Left renal cortex interstitium (tissue), 4 donors: ENCODE measurements at regions not wholly inside any gene's neighbourhood (a gene's known extent, or its start where the extent isn't known, plus 50 kb on each side); places are given as distances from the start of the nearest gene placed in this dataset.
A peak's percentile ranks its signal among the peaks of the same experiment; 100 is the strongest.

Source experiments
- DNase-seq, 4 donors: peaks; one replicate each; pipeline ENCODE4 v3.0.0-alpha.2; 2013; ENCODE audit warnings: low read depth in 4 of 4, low spot score in 2 of 4, missing footprints in 1 of 4

DNA sequence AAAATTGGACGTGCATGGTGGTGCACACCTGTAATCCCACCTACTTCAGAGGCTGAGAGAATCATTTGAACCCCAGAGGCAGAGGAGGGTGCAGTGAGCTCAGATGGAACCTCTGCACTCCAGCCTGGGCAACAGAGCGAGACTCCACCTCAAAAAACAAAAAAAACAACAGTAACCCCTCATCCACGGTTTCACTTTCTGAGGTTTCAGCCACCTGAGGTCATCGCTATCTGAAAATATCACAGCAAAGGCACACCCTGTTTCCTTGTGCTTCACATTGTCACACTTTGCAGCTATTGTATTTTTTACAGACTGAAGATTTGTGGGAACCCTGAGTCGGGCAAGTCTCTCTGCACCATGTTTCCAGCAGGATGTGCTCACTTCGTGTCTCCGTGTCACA, 54.1 kb upstream of the FOXQ1 start:
- DNase-seq = no peak

GRCh38 chr6:1256435-1257008, 55.4 kb upstream of the FOXQ1 start:
- no peak for DNase-seq

GRCh38 chr6:1255636-1256365, 56.1 kb upstream of the FOXQ1 start:
- no peak for DNase-seq

DNA sequence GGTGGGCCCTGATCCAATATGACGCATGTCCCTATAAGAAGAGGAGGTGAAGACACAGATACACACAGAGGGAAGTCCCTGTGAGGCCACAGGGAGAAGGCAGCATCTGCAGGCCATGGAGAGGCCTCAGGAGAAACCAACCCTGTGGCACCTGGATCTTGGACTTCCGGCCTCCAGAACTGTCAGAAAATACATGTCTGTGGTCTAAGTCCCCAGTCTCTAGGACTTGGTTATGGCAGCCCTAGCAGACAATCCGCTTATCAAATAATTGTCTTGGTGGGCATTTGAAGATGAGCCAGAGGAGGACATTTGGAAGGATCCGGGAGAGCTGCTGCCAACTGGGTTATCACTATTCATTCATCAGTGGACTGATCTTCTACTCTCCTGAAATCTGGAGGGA, 57.6 kb upstream of the FOXQ1 start:
- no peak for DNase-seq

DNA sequence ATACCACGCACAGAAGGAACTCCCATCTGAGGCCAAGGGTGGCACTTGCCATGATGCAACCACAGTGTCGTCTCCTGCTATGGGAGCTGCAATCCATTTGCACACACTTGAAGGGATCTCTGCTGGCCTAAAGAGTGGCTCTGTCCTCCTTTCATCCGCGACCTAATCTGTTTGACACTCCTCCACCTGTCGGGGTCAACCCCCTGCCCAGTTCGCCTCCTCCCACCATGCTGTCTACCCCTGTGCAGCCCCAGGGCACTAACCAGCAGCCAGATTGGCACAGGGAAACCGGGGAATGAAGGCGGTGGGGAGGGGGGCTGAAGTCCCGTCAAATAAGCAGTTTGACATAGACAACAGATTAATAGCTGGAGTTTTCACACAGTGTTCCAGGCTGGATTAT, 58.1 kb upstream of the FOXQ1 start:
- DNase-seq = no peak

- no peak for DNase-seq
Observed at GRCh38 chr6:1251198-1252155, 60.4 kb upstream of the FOXQ1 start.

DNA sequence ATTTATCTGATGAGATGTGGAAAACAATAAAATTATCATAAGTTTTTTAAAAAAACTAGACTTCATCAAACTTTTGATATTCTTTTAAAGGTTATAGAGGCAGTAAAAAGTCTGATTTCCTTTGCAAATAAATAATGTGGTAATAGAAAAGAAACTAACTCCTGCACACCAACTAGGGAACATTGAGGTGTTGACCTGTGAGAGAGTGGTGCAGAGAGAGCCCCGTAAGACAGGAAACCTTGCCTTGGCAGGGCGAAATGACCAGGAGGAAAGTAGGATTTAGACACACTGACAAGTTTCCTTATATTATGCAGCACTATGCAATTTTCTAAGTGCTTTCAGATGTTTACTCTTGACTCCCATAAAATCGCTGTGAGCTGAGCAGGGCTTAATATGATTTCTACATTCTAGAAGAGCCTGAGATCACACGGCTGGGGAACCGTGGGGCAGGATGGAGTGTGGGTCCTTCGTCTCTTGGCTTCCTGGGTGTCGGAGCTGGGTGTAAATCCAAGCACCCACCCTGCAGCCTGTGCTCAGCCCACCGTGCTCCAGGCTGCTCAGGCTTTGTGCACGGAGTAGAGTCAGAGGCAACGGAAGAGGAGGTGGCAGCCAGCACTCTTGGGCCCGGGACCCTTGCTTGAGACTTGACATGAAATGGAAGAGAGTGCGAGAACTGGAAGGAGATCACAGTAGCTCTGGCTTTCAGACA, 61.3 kb upstream of the FOXQ1 start:
- no peak for DNase-seq

GRCh38 chr6:1247894-1248293, 64.0 kb upstream of the FOXQ1 start:
- DNase-seq = no peak

- no peak for DNase-seq
Observed at GRCh38 chr6:1247056-1247455, 64.8 kb upstream of the FOXQ1 start.

- peak in 2 of 4 donors; percentile 10 to 19 for DNase-seq
Observed at GRCh38 chr6:1244941-1245340, 67.0 kb upstream of the FOXQ1 start.

DNA sequence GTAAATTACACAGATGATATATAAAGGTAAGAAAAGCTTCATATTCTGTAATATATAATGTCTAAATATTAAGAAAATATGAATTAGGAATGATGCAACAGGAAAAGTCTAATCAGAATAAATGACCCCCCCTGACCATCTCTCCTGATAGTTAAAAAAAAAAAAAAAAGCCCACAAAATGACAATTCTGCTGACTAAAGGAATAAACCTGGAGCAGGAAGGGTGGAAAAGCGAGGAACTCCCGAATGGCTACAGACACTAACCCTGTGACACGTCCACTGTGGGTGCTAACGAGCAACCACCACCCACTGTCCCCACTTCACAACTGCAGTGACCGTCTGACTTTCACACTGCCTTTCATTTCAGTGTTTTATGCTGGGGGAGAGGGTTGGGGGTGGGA, 67.6 kb upstream of the FOXQ1 start:
- no peak for DNase-seq

DNA sequence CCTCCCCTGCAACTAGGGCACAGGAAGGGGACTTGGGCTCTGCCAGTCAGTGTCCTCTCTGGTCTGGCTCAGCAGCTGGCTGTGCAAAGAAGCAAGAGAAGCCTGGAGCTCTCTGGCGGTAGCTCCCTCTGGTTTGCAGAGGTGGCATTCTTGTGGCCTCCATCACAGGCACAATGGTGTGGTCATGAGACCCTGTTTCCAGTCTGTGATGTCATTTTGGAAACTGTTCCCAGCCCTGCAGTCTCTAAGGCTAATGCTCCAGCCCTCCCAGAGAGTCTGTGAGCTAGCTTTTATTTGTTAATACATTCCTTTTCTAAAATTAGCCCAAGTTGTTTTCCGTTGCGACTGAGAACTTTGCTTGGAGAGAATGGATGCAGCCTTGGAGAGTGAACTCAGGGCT, 69.5 kb upstream of the FOXQ1 start:
- no peak for DNase-seq

DNA sequence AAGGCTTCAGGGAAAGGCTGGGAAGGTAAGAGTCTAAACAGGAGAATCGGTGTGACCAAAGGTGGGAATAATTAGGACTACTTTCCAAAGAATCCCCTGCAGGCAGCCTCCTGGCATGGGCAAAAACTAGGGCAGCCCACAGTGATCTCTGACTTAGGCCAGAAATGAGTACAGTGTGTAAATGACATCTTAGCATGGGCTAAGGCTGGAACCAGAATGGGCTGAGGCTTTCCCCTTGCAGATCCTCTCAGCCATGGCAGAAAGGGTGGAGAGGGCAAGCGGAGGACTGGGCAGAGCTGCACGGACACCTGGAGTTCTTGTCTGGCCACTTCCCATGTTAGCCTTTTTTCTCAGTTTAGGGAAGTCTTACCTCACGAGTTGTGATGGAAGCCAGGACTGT, 69.9 kb upstream of the FOXQ1 start:
- DNase-seq = no peak

DNA sequence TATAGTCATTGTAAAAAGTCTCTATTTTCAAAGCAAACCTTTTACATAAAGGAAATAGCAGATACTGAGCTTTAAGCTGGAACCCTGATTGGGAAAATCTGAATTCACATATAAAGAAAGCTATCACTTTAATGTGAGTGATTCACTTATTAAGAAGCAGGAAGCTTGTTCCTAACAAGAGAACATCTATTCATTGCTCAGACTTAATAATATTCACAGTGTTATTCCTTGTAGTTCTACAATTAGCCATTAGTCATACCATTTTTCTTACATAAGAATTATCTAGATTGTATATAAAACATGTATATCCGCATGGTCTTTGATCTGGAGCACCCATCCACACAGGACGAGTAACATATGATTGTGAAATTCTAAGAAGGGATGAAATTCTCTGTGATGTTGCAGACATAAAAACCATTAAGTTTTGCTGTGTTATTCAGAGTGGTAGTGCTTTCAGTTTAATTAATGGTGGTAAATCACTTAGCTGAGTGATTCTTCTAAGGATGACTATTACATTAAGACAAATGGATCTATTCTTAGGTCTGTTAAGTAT, 71.1 kb upstream of the FOXQ1 start:
- no peak for DNase-seq

DNA sequence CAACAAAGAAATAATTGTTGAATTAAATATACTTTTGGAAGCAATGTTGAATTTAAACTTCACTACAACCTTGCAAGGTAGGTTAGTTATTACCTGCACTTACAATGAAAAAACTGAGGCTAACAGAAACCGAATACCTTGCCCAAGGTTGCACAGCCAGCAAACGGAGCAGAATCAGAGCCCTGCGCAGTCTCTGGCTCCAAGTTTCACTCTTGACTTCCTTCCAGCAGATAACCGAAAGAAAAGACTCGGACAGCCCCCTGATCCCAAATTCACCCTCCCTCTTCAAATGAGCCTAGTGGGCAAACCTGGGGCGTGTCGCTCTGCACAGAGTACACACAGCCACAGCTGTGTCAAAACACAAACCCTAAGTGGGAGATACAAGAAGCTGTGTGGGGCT, 72.1 kb upstream of the FOXQ1 start:
- no peak for DNase-seq

GRCh38 chr6:1238040-1238439, 73.9 kb upstream of the FOXQ1 start:
- no peak for DNase-seq

DNA sequence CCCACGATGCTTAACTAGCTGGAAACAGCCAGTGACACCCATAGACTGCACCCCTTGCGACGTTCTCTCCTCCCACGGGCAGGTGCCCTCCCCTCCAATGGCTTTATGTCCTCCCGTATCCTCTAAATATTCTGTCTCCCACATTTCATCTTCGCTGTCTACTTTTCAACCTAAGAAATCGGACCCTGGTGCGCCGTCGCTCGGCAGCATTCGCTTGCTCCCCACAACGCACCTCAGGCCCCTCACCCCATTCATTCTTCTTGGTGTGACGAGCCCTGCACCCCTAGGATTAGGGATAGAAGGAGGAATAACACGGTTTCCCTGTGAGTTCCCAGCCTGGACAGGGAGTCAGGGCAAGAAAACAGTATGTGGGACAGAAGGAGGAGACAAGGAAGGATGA, 74.3 kb upstream of the FOXQ1 start:
- DNase-seq = no peak

DNA sequence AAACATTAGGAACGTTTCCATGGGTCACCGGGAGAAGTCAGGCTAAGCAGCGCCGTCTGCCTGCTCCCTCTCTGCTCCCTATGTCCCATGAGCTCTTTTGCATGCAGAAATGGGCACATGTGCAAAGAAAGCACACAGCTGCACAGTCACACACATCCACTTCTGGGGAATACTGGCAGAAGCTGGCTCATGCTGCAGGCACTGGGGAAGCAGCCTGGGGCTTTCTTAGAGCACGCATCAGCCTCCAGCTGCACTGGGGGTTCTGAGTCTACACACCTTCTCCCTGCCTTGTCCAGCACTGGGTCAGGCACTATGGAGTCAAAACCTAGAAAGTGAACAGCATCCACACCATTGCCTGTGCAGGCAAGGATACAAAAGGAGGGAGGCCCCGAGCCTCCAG, 76.1 kb upstream of the FOXQ1 start:
- no peak for DNase-seq

GRCh38 chr6:1233924-1234323, 78.0 kb upstream of the FOXQ1 start:
- DNase-seq = no peak

DNA sequence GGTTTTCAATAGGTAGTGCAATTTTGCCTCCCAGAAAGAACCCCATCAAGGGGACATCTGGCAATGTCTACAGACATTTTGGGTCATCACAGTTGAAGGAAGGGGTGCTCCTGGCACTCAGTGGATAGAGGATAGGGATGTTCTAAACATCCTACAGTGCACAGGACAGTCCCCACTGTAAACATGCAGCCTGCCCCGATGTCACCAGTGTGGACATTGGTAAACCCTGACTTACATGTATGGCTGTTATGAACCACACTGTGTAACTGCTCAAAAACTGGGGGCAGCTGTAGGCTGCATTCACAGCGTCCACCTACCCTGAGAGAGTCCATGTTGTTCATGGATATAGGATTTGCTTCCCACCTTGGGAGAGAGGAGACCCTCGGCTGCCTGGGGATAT, 79.3 kb upstream of the FOXQ1 start:
- DNase-seq = no peak

DNA sequence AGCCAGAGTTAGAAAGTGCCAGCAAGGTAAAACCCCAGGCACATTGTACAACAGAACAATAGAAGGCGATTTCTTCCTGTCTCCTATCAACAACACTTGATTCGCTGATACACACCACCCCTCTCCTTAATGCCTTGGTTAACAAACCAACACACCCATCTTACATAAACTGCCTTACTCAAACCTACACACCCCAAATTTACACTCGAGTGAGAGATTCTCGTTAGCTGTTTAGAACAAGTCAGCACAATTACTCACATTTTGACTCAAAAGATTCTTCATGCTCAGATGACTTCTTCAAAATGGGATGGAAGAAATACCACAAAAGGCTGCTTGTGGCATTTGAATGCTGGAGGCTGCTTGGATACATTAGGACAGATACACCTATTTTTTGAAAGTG, 80.0 kb upstream of the FOXQ1 start:
- DNase-seq = no peak
